Thyroid gland (tissue), 4 donors: ENCODE measurements at regions not wholly inside any gene's neighbourhood (a gene's known extent, or its start where the extent isn't known, plus 50 kb on each side); places are given as distances from the start of the nearest gene placed in this dataset.

Source experiments
- DNase-seq, 2 donors: peaks; one replicate each; pipeline ENCODE4 v3.0.0-alpha.2; 2019
- H3K27ac ChIP-seq, 3 donors: fragments of 200-600 bp; sonication (generic); 1 replicate in 2 of 3; 2 replicates in 1 of 3; pipeline ENCODE4 v1.5.1; 2016 to 2019; ENCODE audit warnings: mild to moderate bottlenecking in 1 of 3, moderate library complexity in 1 of 3
- H3K27me3 ChIP-seq: fragments of 200-600 bp; sonication (generic); one replicate; pipeline ENCODE4 v1.5.1; 2019
- H3K36me3 ChIP-seq, 2 donors: fragments of 200-600 bp; sonication (generic); one replicate each; pipeline ENCODE4 v1.5.1; 2016 to 2019
- H3K4me1 ChIP-seq, 2 donors: fragments of 200-600 bp; sonication (generic); one replicate each; pipeline ENCODE4 v1.5.1; 2017 to 2019
- H3K4me3 ChIP-seq, 3 donors: fragments of 200-600 bp; sonication (generic); replicated peaks in 1 of 3; 1 replicate in 2 of 3; 2 replicates in 1 of 3; pipeline ENCODE4 v1.5.1; 2016; ENCODE audit warnings: mild to moderate bottlenecking in 1 of 3
- H3K9me3 ChIP-seq: fragments of 200-600 bp; sonication (generic); one replicate; pipeline ENCODE4 v1.5.1; 2017
- POLR2A ChIP-seq, 2 donors: fragments of 450-650 bp; IDR thresholded peaks; one replicate each; pipeline ENCODE4 v1.6.1; 2017; ENCODE audit warnings: antibody characterized with exemption in 2 of 2, mild to moderate bottlenecking in 2 of 2, moderate library complexity in 1 of 2
- WGBS, 2 donors: methylation state at CpG; one replicate each; pipeline ENCODE4 v1.1.5; 2017; 5-methylcytosine and 5-hydroxymethylcytosine counted together
- intact Hi-C: fragments of 100-400 bp; cut with DNase I; formaldehyde crosslinking; loops from one replicate; pipeline ENCODE4 v1.15.1; 2023
- TF ChIP-seq, protein P1 (sequence below), 6 experiments: fragments of 200-600 bp in 3 of 6; fragments of 450-650 bp in 3 of 6; sonication (generic) in 3 of 6; IDR thresholded peaks; one replicate each; pipeline ENCODE4 v1.5.1; 2016 to 2019; ENCODE audit warnings: antibody characterized with exemption in 6 of 6, mild to moderate bottlenecking in 2 of 6, inconsistent platforms in 1 of 6, moderate library complexity in 1 of 6

GRCh38 chr13:99446242-99446641 is 55.0 kb upstream of the TM9SF2 start:
- no peaks in the 10 kb centered on the region for H3K36me3 ChIP-seq
- intact Hi-C loops = no loop called here
- no peak for DNase-seq
- H3K27ac ChIP-seq = no peak overlapping the region
- no peaks in the 10 kb centered on the region for H3K27me3 ChIP-seq
- H3K4me1 ChIP-seq = no peaks in the 10 kb centered on the region
- WGBS, 2 donors = 54 to 58% methylated on average over 9 of the region's 9 CpGs
- H3K9me3 ChIP-seq = no peaks in the 10 kb centered on the region
- H3K4me3 ChIP-seq = no peak overlapping the region
- TF ChIP-seq, protein P1, sequence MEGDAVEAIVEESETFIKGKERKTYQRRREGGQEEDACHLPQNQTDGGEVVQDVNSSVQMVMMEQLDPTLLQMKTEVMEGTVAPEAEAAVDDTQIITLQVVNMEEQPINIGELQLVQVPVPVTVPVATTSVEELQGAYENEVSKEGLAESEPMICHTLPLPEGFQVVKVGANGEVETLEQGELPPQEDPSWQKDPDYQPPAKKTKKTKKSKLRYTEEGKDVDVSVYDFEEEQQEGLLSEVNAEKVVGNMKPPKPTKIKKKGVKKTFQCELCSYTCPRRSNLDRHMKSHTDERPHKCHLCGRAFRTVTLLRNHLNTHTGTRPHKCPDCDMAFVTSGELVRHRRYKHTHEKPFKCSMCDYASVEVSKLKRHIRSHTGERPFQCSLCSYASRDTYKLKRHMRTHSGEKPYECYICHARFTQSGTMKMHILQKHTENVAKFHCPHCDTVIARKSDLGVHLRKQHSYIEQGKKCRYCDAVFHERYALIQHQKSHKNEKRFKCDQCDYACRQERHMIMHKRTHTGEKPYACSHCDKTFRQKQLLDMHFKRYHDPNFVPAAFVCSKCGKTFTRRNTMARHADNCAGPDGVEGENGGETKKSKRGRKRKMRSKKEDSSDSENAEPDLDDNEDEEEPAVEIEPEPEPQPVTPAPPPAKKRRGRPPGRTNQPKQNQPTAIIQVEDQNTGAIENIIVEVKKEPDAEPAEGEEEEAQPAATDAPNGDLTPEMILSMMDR (IDR thresholded peaks at IDR 0.05) = no peak
- TF ChIP-seq POLR2A (IDR thresholded peaks at IDR 0.05) = no peak

DNA sequence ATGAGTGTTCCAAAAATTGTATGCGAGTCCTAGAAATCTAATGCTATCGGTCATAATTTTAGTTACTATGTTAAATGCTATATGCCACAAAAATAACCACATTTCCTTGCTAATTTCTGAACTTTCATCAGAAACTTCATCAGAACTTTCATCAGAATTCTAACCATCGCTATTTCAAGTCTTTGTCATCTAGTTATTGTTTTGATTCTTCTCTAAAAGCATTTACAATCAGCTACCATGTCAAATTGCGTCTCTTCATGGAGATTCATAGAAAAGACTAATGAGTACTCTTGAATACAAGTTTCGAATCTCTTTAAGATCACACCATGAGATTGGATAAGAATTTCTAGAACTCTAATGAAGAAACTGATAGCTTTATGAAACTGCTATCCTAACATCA is 52.7 kb upstream of the TM9SF2 start:
- intact Hi-C loops = no loop called here
- H3K36me3 ChIP-seq = no peaks in the 10 kb centered on the region
- no peak overlapping the region for H3K4me3 ChIP-seq
- H3K4me1 ChIP-seq = no peaks in the 10 kb centered on the region
- no peak overlapping the region for H3K27ac ChIP-seq
- DNase-seq = no peak
- no peak for TF ChIP-seq POLR2A (IDR thresholded peaks at IDR 0.05)
- TF ChIP-seq, protein P1 (IDR thresholded peaks at IDR 0.05) = no peak
- H3K9me3 ChIP-seq = no peaks in the 10 kb centered on the region
- WGBS, 2 donors = 89 to 93% methylated on average over 5 of the region's 5 CpGs
- no peaks in the 10 kb centered on the region for H3K27me3 ChIP-seq

DNA sequence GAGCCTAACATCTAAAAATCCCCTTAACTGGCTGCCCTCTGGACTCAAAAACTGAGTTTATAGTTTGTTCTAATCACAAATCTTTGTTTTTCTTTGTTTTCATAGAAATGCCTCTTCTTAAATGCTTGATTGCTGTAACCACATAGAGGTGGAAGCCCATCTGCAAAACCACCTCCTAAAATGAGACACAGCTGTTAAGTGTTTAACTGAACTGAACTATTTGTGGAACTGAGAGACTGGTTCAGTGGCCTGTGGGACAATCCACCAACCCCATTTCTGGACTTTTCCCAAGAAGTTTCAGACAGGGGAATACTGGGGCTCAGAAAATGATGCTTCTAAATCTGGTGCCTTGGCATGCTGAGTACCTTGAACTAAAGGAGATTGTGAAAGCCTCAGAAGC is 50.9 kb upstream of the TM9SF2 start:
- intact Hi-C loops = no loop called here
- H3K36me3 ChIP-seq = no peaks in the 10 kb centered on the region
- H3K27ac ChIP-seq = no peak overlapping the region
- H3K9me3 ChIP-seq = no peaks in the 10 kb centered on the region
- TF ChIP-seq POLR2A (IDR thresholded peaks at IDR 0.05) = no peak
- TF ChIP-seq, protein P1 (IDR thresholded peaks at IDR 0.05) = no peak
- no peak overlapping the region for H3K4me3 ChIP-seq
- no peaks in the 10 kb centered on the region for H3K27me3 ChIP-seq
- H3K4me1 ChIP-seq = no peaks in the 10 kb centered on the region
- no peak for DNase-seq
